Dermis microvascular lymphatic vessel endothelial cell (primary cell): ENCODE measurements at regions not wholly inside any gene's neighbourhood (a gene's known extent, or its start where the extent isn't known, plus 50 kb on each side); places are given as distances from the start of the nearest gene placed in this dataset.
"Not testable (repeated sequence)": the region's sequence is repeated elsewhere in the genome, so short reads cannot be mapped to it uniquely, and the experiment has no call there.

Source experiments
- DNase-seq, 2 donors: peaks; one replicate each; pipeline versions ENCODE4 v3.0.0 to v3.0.0-alpha.2; 2010; ENCODE audit warnings: low read depth in 2 of 2

DNA sequence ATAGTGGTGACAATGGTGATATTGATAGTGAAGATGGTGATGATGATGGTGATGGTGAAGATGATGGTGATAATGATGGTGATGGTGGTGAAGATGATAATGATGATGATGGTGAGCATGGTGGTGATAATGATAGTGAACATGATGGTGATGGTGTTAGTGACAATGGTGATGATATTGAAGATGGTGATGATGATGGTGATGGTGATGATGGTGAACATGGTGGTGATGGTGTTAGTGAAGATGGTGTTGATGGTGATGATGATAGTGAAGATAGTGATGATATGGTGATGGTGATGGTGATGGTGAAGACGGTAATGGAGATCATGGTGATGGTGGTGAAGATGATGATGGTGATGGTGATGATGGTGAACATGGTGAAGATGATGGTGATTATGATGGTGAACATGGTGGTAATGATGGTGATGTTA is 259.2 kb downstream of the MATN1 start:
- DNase-seq: no peak

GRCh38 chr1:30462826-30463425 is 260.5 kb downstream of the MATN1 start:
- DNase-seq: no peak

DNA sequence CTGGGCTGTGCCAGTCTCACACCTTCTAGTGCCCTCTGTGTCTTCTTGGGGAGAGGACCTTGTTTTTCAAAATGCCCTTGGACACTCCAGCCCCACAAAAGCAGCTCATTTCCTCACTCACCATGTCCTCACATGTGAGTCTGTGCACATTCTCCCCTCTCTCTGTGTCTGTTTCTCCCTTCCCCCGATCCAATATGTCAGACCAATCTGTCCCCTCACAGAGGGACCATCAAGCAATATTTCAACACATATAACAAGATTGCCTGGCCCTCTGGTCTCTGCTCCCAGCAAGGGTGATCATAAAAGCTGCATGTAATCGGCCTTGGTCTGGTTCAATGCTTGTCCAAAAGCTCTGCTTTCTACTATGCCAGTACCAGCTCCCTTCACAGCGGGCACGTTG is 261.2 kb downstream of the MATN1 start:
- DNase-seq: no peak

- no peak for DNase-seq
These were observed 261.7 kb downstream of the MATN1 start for GRCh38 chr1:30461640-30462039.

GRCh38 chr1:30460661-30461060 is 262.7 kb downstream of the MATN1 start:
- no peak for DNase-seq

- not testable (repeated sequence) for DNase-seq
These were observed 264.5 kb downstream of the MATN1 start for GRCh38 chr1:30458730-30459485.

GRCh38 chr1:30452925-30453324 is 270.5 kb downstream of the MATN1 start:
- no peak for DNase-seq

DNA sequence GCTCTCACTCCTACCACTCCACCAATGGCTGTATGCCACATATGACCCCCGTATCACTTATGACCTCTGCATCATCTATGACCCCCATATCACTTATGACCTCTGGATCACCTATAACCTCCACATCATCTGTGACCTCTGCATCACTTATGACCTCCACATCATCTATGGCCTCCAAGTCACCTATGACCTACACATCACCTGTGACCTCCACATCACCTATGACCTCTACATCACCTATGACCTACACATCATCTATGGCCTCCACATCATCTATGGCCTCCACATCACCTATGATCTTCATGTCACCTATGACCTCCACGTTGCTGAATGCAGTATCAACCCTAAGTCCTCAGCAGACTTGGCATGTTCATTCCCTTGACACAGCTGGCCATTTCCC is 271.2 kb downstream of the MATN1 start:
- DNase-seq: no peak

DNA sequence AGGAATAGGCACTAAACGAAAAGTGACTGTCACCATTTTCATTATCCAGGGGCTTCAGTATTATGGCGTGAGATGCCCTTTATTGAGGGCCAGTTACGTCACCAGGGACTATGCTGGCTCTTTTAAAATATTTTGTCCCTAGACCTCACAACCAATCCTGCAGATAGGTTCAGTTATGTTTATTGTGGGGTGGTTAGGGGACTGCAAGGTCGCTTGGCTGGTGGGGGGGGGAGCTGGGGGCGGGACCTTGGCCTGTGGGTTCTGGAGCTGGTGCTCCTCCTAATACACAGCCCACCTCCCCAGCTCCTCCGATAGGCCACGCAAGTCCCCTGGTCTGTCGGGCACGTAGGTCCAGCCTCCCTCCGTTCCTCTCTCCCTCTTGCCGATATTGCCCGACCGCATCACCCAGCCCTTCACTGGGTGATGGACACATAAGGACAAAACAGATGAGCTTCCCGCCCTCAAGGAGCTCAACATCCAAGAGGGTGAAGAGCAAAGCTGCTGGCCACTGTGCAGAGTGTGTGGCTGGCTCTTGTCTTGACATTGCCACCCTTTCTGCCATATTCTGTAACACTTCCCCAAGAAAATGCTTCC is 271.8 kb downstream of the MATN1 start:
- no peak for DNase-seq

DNA sequence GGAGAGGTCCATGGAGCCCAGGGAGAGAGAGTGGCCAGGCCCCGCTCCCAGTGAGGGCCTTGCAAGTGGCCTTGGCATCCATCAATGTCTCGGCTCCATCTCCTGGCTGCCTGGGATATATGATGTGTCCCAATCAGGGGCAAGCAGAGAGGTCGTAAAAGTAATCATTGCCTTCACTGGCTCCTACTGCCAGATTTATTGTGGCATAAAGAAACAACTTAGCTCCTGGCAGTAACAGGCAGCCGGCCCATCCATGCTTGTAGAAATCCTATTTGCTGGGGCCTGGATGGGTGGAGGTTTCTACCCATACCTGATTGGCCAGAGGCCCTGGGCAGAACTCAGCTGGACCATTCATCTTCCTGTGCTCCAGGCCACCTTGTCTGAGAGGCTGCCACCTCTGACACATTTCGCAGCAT is 272.6 kb downstream of the MATN1 start:
- no peak for DNase-seq

DNA sequence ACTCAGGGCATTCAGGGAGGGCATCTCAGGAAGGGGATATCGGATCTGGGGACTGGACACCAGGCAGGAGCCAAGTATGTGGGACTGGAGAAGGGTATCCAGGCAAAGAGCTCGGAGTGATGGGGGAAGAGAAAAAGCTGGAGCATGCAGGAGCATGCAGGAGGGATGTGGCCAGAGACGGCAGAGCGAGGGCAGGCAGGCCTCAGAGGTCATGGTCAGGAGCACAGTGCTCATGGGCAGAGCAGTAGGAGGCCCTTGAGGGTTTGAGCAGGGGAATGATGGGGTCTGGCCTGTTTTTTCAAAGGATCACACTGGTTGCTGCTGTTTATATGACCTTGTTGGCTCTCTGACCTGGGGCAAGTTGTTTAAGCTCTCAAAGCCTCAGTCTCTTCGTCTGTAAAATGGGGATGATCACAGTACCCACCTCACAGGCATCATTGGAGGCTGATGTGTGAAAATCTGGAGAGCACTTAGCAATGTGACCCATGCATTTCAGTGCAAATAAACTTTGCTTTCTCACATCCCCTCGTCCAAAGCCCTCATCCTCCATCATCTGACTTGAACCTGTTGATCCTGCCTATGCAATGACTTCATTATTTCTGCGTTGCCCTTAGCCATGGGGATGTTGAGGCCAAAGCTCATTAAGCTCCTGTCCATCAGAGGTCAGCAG is 273.1 kb downstream of the MATN1 start:
- DNase-seq: no peak

DNA sequence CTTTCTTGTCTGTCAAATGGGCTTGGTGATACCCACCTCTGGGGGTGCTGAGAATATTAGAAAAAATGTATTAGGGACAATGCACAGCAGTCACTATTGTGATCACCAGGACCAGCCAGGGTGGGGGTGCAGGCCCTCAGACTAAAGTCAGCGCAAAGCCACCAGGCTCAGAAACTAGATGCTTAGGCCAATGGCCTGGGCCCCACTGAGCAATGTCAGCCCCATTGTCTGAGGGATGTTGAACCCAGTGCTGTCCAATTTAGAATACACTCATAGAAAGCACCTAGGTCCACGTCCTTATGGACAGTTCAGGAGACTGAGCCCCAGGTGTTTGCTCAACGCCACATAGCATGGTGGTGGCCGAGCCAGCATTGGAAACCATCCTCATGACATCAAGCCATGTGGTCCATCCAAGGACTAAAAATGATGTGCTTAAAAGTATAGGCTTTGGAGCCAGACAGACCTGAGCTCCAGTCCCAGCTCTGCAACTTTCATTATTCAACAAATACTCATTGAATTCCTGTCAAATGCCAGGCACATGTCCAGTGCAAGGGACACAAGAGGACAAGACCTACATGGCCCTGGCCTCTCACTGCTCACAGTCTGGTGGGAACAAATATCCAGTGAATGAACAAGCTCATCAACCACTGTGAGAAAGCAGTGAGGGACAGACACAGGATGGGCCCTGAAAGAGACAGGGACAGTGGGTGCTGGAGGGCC is 273.8 kb downstream of the MATN1 start:
- no peak for DNase-seq

DNA sequence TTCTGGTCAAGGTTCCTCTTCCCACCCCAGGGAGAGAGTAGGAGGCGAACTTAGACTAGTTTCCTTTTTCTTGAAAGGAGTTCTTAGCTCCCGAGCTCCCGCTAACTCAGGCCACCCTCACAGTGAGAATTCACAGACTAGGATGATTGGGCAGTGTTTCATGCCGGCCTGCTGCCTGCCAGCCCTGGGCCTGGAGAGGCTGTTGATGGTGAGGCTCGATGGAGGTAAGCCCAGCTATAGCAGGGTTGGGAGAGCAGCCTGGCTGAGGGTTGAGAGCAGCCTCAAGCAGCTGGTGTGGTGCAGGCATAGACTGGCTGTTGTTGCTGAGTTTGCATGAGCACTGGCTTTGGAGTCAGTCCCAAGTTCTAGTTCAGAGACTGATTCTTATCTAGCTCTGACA is 274.4 kb downstream of the MATN1 start:
- DNase-seq: no peak

DNA sequence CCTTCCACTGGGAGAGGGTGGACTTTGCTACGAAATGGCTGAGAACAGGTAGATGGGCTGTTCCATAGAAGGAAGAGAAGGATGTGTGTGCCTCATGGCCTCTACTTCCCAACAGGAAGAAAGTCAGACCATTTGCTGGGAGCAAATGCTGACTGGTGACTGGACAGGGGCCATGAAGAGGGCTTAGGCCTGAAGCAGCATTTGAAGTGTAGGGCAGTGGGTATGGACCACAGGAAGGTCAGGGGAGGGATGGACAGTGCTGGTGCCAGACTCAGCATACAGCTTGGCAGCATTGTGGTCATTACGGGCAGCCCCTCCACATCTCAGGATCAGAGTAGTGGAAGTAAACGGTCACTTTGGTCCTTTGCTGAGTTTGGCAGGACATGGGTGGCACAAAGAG is 275.7 kb downstream of the MATN1 start:
- no peak for DNase-seq

- DNase-seq: no peak
These were observed 276.3 kb downstream of the MATN1 start for GRCh38 chr1:30447080-30447479.

DNA sequence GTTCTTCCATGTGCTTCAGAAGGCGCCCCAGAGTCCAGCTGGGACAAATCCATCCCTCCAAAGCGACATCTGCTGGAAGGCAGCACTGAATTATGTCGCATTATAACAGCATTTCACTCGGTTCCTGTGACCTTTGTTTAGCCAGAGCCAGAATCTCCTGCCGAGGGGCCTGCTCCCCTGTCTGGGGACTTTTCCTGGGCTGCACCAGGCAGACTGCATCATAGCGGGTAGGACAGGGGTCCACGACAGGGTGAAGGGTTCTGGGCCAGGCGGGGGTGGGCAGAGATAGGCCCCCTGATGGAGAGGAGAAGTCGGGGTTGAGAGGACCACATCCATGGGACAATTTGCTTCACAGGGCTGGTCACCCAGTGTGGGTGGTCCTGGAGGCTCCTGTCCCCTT is 276.9 kb downstream of the MATN1 start:
- no peak for DNase-seq

DNA sequence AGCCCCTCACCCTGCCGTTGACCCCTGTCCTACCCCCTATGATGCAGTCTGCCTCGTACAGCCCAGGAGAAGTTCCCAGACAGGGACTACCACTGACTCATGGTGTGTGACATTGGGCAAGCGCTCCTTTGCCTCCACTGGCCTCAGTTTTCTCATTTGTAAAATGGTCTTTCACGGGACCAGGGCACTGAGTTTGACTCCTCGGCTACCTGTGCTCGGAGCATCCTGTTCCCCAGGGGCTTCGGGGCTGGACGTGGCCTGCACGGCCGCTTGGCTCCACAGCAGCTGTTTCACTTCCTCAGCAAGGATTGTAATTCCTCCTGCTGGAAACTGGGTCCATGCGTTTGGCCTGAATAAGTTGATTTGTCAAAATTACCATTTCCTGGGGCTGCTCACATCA is 277.3 kb downstream of the MATN1 start:
- no peak for DNase-seq

GRCh38 chr1:30445449-30445848 is 277.9 kb downstream of the MATN1 start:
- no peak for DNase-seq

DNA sequence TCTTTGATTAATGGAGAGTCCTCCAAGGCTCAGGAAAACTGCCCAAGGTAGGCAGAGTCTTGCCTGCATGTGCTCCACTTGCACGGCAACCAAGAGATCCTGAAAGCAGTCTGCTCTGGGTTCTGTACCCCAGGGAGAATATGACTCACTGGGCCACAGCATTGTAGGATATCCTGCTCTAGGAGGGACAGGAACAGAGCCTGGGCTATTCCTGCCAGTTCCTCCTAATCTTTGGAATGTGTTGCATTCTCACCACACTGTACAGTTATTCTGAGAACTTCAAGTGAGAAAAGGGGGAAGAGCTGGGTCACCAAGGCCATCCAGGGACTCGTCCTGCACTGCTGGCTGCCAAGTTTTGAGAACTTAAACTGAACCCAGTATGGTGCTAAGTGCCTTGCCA is 278.5 kb downstream of the MATN1 start:
- DNase-seq: no peak

DNA sequence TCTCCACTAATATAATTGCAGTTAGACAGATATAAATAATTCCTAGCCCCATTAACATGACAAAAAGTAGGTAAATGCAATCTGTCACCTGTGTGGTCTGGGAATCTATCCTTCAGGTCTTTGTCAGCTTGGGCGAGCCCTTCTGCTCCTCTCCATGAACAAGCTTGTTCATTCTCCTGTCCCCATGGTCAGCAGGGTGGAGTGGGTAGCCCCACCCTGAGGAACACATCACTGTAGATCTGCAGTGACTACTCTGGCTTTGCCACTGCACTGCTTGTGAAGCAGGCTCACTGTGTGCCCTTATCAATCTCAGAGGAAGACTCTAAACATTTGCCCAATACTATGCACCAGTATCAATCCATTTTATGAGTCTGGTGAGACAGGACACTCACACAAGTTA is 279.0 kb downstream of the MATN1 start:
- no peak for DNase-seq

DNA sequence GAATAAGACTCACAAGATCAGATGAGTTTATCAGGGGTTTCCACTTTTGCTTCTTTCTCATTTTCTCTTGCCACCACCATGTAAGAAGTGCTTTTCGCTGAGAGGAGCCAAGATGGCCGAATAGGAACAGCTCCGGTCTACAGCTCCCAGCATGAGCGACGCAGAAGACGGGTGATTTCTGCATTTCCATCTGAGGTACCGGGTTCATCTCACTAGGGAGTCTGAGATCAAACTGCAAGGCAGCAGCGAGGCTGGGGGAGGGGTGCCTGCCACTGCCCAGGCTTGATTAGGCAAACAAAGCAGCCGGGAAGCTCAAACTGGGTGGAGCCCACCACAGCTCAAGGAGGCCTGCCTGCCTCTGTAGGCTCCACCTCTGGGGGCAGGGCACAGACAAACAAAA is 285.1 kb downstream of the MATN1 start:
- not testable (repeated sequence) for DNase-seq

DNA sequence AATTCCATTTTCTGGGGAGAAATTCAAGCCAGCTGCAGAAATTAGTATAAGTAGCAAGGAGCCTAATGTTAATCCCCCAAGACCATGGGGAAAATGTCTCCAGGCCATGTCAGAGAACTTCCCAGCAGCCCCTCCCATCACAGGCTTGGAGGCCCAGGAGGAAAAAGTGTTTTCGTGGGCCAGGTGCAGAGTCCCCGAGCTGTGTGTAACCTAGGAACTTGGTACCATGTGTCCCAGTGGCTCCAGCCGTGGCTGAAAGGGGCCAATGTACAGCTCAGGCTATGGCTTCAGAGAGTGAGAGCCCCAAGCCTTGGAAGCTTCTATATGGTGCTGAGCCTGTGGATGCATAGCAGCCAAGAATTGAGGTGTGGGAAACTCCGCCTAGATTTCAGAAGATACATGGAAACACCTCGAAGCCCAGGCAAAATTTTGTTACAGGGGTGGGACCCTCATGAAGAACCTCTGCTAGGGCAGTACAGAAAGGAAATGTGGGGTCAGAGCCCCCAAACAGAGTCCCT is 286.3 kb downstream of the MATN1 start:
- no peak for DNase-seq
